Mesendoderm (in vitro differentiated cells): ENCODE measurements at regions not wholly inside any gene's neighbourhood (a gene's known extent, or its start where the extent isn't known, plus 50 kb on each side); places are given as distances from the start of the nearest gene placed in this dataset. TPM values are rescaled to one million over a fixed set of nuclear protein-coding genes. Genes with fewer than 3 reads are reported as not detected.

Experiments used
- small RNA-seq: library from polyadenylated mRNA; stranded (forward); fragments of <200 nt; extraction: miRNeasy Mini kit (QIAGEN cat#:217004); gene quantifications from one replicate; pipeline ENCODE3, GENCODE V24; 2013; ENCODE audit not compliant: insufficient read depth

Small RNAs in the stretch of these regions (small RNA-seq; reads per million reads assigned to genes)
- gene RN7SL822P = not detected
- not detected for gene RNU6-746P
